Testis (tissue), 2 donors: ENCODE measurements at regions not wholly inside any gene's neighbourhood (a gene's known extent, or its start where the extent isn't known, plus 50 kb on each side); places are given as distances from the start of the nearest gene placed in this dataset.
"Not testable (repeated sequence)": the region's sequence is repeated elsewhere in the genome, so short reads cannot be mapped to it uniquely, and the experiment has no call there.

Experiments used
- DNase-seq: peaks from one replicate; pipeline ENCODE4 v3.0.0-alpha.2; 2019
- H3K27ac ChIP-seq, 2 donors: fragments of 200-600 bp; sonication (generic); one replicate each; pipeline ENCODE4 v1.5.1; 2019
- H3K27me3 ChIP-seq: fragments of 200-600 bp; sonication (generic); one replicate; pipeline ENCODE4 v1.5.1; 2019
- H3K36me3 ChIP-seq: fragments of 200-600 bp; sonication (generic); one replicate; pipeline ENCODE4 v1.5.1; 2017; ENCODE audit warnings: low read depth; ENCODE audit errors: missing control alignments
- H3K4me1 ChIP-seq: fragments of 200-600 bp; sonication (generic); one replicate; pipeline ENCODE4 v1.5.1; 2019
- H3K4me3 ChIP-seq, 2 donors: fragments of 200-600 bp; sonication (generic); one replicate each; pipeline ENCODE4 v1.5.1; 2017 to 2019
- H3K9me3 ChIP-seq: fragments of 200-600 bp; sonication (generic); one replicate; pipeline ENCODE4 v1.5.1; 2017
- POLR2A ChIP-seq: fragments of 450-650 bp; IDR thresholded peaks from one replicate; pipeline ENCODE4 v1.6.1; 2017; ENCODE audit warnings: antibody characterized with exemption, mild to moderate bottlenecking, moderate library complexity
- WGBS, 2 donors: methylation state at CpG; one replicate each; pipeline ENCODE4 v1.1.5; 2018; 5-methylcytosine and 5-hydroxymethylcytosine counted together
- intact Hi-C: fragments of 100-400 bp; cut with DNase I; formaldehyde crosslinking; loops from one replicate; pipeline ENCODE4 v1.15.1; 2023; ENCODE audit warnings: low total_unique reads
- small RNA-seq, 2 donors: library from RNA; depleted of rRNA; stranded (forward); fragments of <200 nt; gene quantifications; one replicate each; pipeline ENCODE3, GENCODE V24; 2016
- TF ChIP-seq, protein P1 (sequence below), 3 experiments: fragments of 450-650 bp in 2 of 3; fragments of 200-600 bp in 1 of 3; sonication (generic) in 1 of 3; IDR thresholded peaks; one replicate each; pipeline ENCODE4 v1.5.1; 2016 to 2019; ENCODE audit warnings: antibody characterized with exemption in 3 of 3, mild to moderate bottlenecking in 2 of 3, moderate library complexity in 1 of 3

DNA sequence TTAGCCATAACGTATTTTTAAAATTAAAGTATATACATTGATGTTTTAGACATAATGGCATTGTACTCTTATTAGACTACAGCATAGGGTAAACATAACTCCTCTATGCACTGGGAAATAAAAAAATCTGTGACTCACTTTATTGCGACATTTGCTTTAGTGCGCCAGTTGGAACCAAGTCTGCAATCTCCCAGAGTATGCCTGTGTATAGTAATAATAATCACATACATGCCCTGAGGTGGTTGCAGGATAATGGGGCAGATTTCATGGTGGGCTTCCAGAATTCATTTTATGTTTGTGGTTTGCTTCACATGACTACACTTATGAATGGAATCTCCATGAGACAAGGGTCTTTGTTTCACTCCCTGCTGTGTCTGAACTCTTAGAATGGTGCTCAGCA is 66.9 kb upstream of the N4BP1 start:
- Histone ChIP-seq H3K27me3 (no peaks in the 10 kb centered on the region), H3K36me3 (no peaks in the 10 kb centered on the region), H3K4me1 (no peaks in the 10 kb centered on the region), H3K4me3 (no peak overlapping the region), H3K27ac (no peak overlapping the region), H3K9me3 (no peaks in the 10 kb centered on the region)
- no peak for DNase-seq
- no peak for TF ChIP-seq POLR2A
- 95 to 99% methylated on average over 3 of the region's 3 CpGs for WGBS, 2 donors
- intact Hi-C loops, result no loop called here

DNA sequence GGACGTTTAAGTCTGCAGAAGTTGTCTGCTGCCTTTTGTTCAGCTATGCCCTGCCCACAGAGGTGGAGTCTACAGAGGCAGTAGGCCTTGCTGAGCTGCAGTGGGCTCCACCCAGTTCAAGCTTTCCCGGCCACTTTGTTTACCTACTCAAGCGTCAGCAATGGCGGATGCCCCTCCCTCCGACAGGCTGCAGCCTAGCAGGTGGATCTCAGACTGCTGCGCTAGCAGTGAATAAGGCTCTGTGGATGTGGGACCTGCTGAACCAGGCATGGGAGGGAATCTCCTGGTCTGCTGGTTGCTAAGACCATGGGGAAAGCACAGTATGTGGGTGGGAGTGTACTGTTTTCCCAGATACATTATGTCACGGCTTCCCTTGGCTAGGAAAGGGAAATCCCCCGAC is 58.2 kb upstream of the N4BP1 start:
- H3K9me3 ChIP-seq, intact Hi-C loops, H3K4me1 ChIP-seq, H3K27ac ChIP-seq, H3K27me3 ChIP-seq, H3K36me3 ChIP-seq, H3K4me3 ChIP-seq, DNase-seq: not testable (repeated sequence)
- WGBS, 2 donors, result 79 to 84% methylated on average over 7 to 8 of the region's 8 CpGs

DNA sequence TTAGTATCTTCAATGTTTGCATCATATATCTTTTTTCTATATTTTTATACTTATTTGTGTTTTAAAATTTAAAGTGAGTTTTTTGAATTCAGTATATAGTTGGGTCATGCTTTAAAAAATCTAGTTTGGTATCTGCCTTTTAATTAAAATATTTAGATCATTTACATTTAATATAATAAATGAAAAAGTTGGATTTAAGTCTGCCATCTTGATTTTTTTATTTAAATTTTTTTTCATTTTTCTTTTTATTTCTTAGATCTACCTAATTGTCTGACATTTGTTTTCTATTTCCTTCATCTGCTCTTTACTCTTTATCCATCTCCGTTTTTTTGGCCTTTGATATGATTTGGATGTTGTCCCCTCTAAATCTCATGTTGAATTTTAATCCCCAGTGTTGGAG is 50.0 kb upstream of the N4BP1 start:
- H3K4me3 ChIP-seq, result no peak overlapping the region
- intact Hi-C loops, result no loop called here
- H3K4me1 ChIP-seq, result no peaks in the 10 kb centered on the region
- no peaks in the 10 kb centered on the region for H3K36me3 ChIP-seq
- DNase-seq, result no peak
- no peak overlapping the region for H3K27ac ChIP-seq
- no peaks in the 10 kb centered on the region for H3K9me3 ChIP-seq
- TF ChIP-seq, protein P1, sequence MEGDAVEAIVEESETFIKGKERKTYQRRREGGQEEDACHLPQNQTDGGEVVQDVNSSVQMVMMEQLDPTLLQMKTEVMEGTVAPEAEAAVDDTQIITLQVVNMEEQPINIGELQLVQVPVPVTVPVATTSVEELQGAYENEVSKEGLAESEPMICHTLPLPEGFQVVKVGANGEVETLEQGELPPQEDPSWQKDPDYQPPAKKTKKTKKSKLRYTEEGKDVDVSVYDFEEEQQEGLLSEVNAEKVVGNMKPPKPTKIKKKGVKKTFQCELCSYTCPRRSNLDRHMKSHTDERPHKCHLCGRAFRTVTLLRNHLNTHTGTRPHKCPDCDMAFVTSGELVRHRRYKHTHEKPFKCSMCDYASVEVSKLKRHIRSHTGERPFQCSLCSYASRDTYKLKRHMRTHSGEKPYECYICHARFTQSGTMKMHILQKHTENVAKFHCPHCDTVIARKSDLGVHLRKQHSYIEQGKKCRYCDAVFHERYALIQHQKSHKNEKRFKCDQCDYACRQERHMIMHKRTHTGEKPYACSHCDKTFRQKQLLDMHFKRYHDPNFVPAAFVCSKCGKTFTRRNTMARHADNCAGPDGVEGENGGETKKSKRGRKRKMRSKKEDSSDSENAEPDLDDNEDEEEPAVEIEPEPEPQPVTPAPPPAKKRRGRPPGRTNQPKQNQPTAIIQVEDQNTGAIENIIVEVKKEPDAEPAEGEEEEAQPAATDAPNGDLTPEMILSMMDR (IDR thresholded peaks at IDR 0.05), result no peak
- no peak for TF ChIP-seq POLR2A
- no peaks in the 10 kb centered on the region for H3K27me3 ChIP-seq
- WGBS, 2 donors, result 67 to 82% methylated on average over 1 of the region's 1 CpG

Small RNA genes lying in the stretch of these regions (small RNA-seq; reads per million reads assigned to genes)
- 0 reads per million in 2 donors for gene AC023827.1
- gene MTND4LP25, result 0 reads per million in 2 donors
- 0 reads per million in 2 donors for gene RNU6-257P
